SK-N-SH (cell line): ENCODE measurements at regions not wholly inside any gene's neighbourhood (a gene's known extent, or its start where the extent isn't known, plus 50 kb on each side); places are given as distances from the start of the nearest gene placed in this dataset.

Experiments used
- CTCF ChIA-PET: fragments of 300-600, 350-600 bp; formaldehyde crosslinking; extraction: SDS; loops from one replicate; lab custom pipeline; 2021; lab: Yijun Ruan, JAX
- POLR2A ChIA-PET: fragments of 350-600 bp; sonication (Branson Sonifier 250); formaldehyde crosslinking; extraction: SDS; loops from one replicate; lab custom pipeline; 2020; ENCODE audit warnings: antibody characterized with exemption, inconsistent platforms; lab: Yijun Ruan, JAX
- DNase-seq: peaks from one replicate; pipeline ENCODE4 v3.0.0; 2012
- H2AFZ ChIP-seq: fragments of 200-600 bp; sonication (generic); 2 replicates; pipeline ENCODE4 v1.8.1; 2016; ENCODE audit warnings: antibody characterized with exemption, mild to moderate bottlenecking, low read depth
- H3F3A ChIP-seq: fragments of 200-600 bp; sonication (generic); replicated peaks from 2 replicates; pipeline ENCODE3; 2016; ENCODE audit warnings: antibody characterized with exemption, mild to moderate bottlenecking; ENCODE audit not compliant: insufficient read depth
- H3K27ac ChIP-seq, 2 experiments: fragments of 200-500 bp in 1 of 2; fragments of 200-600 bp in 1 of 2; sonication (Bioruptor generic) in 1 of 2; sonication (generic), shearing (Covaris generic) in 1 of 2; 2 replicates each; pipeline versions ENCODE4 v1.5.1 to v1.6.1; 2014 to 2016; ENCODE audit warnings: low read depth in 2 of 2, inconsistent platforms in 1 of 2, low read length in 1 of 2, mild to moderate bottlenecking in 1 of 2, mixed read lengths in 1 of 2
- H3K27me3 ChIP-seq: fragments of 200-600 bp; sonication (generic), shearing (Covaris generic); 2 replicates; pipeline ENCODE4 v1.6.1; 2016; ENCODE audit warnings: mixed run types; ENCODE audit not compliant: insufficient read depth
- H3K36me3 ChIP-seq, 2 experiments: fragments of 200-500 bp in 1 of 2; fragments of 200-600 bp in 1 of 2; sonication (Bioruptor generic) in 1 of 2; sonication (generic) in 1 of 2; replicated peaks in 1 of 2; 2 replicates each; pipeline versions ENCODE3 to v1.5.1; 2014 to 2016; ENCODE audit warnings: low read length in 1 of 2, mild to moderate bottlenecking in 1 of 2; ENCODE audit not compliant: insufficient read depth in 2 of 2, control insufficient read depth in 1 of 2
- H3K4me1 ChIP-seq, 2 experiments: fragments of 200-500 bp in 1 of 2; fragments of 200-600 bp in 1 of 2; sonication (Bioruptor generic) in 1 of 2; sonication (generic), shearing (Covaris generic) in 1 of 2; 2 replicates each; pipeline versions ENCODE4 v1.5.1 to v1.6.1; 2014 to 2016; ENCODE audit warnings: low read depth in 1 of 2, low read length in 1 of 2, mixed run types in 1 of 2; ENCODE audit not compliant: insufficient read depth in 2 of 2, control insufficient read depth in 1 of 2
- H3K4me2 ChIP-seq: fragments of 200-600 bp; sonication (generic), shearing (Covaris generic); 2 replicates; pipeline ENCODE4 v1.6.1; 2017; ENCODE audit warnings: mixed run types
- H3K4me3 ChIP-seq, 2 experiments: fragments of 200-500 bp in 1 of 2; fragments of 200-600 bp in 1 of 2; sonication (Bioruptor generic) in 1 of 2; sonication (generic), shearing (Covaris generic) in 1 of 2; 2 replicates each; pipeline versions ENCODE4 v1.5.1 to v1.8.1; 2014 to 2016; ENCODE audit warnings: low read depth in 2 of 2, inconsistent platforms in 1 of 2, low read length in 1 of 2, mild to moderate bottlenecking in 1 of 2, mixed read lengths in 1 of 2, moderate library complexity in 1 of 2
- H3K79me2 ChIP-seq: fragments of 200-600 bp; sonication (generic); 2 replicates; pipeline ENCODE4 v1.8.1; 2017; ENCODE audit warnings: mild to moderate bottlenecking; ENCODE audit not compliant: insufficient read depth
- H3K9ac ChIP-seq: fragments of 200-600 bp; sonication (generic); 2 replicates; pipeline ENCODE4 v1.6.1; 2017; ENCODE audit warnings: mixed run types
- H3K9me2 ChIP-seq: fragments of 200-600 bp; sonication (generic); 2 replicates; pipeline ENCODE4 v1.6.1; 2017; ENCODE audit warnings: mixed run types
- H3K9me3 ChIP-seq: fragments of 200-600 bp; sonication (generic); 2 replicates; pipeline ENCODE4 v1.6.1; 2017; ENCODE audit warnings: mixed run types, mild to moderate bottlenecking, moderate library complexity
- H4K20me1 ChIP-seq: fragments of 200-600 bp; sonication (generic); 2 replicates; pipeline ENCODE4 v1.6.1; 2017; ENCODE audit warnings: mild to moderate bottlenecking, mixed run types; ENCODE audit not compliant: insufficient read depth
- EZH2phosphoT487 ChIP-seq: fragments of 200-600 bp; sonication (generic); IDR thresholded peaks from 2 replicates; pipeline ENCODE4 v1.6.1; 2017; ENCODE audit warnings: low read depth, mixed run types, mild to moderate bottlenecking, antibody characterized with exemption, moderate library complexity, borderline replicate concordance
- FOXM1 ChIP-seq: IDR thresholded peaks from 2 replicates; pipeline ENCODE4 v1.4.0; 2012; ENCODE audit warnings: low read depth, mild to moderate bottlenecking
- GATA2 ChIP-seq: sonication (generic); formaldehyde crosslinking; IDR thresholded peaks from 2 replicates; pipeline ENCODE4 v1.5.0; 2020; ENCODE audit warnings: mild to moderate bottlenecking, missing genetic modification reagents
- IRF3 ChIP-seq: fragments of 150-350 bp; IDR thresholded peaks from 2 replicates; pipeline ENCODE4 v1.6.1; 2016; ENCODE audit warnings: mild to moderate bottlenecking, low read depth, low read length
- MEF2A ChIP-seq: IDR thresholded peaks from 2 replicates; pipeline ENCODE4 v1.4.0; 2012; ENCODE audit warnings: low read depth, borderline replicate concordance
- NRF1 ChIP-seq: IDR thresholded peaks from 2 replicates; pipeline ENCODE4 v1.6.1; 2012; ENCODE audit warnings: low read depth, mild to moderate bottlenecking, low read length
- PBX3 ChIP-seq: IDR thresholded peaks from 2 replicates; pipeline ENCODE4; 2012
- RCOR1 ChIP-seq: fragments of 150-350 bp; IDR thresholded peaks from 2 replicates; pipeline ENCODE4 v1.6.1; 2017; ENCODE audit warnings: antibody characterized with exemption, low read length
- SMC3 ChIP-seq: IDR thresholded peaks from 2 replicates; pipeline ENCODE4 v1.6.1; 2012; ENCODE audit warnings: low read depth, low read length, improper control_type of control experiment
- TAF1 ChIP-seq: IDR thresholded peaks from 2 replicates; pipeline ENCODE4 v1.6.1; 2012; ENCODE audit warnings: low read depth, mild to moderate bottlenecking, low read length, moderate library complexity, borderline replicate concordance
- YY1 ChIP-seq: IDR thresholded peaks from 2 replicates; pipeline ENCODE4 v1.4.0; 2012; ENCODE audit warnings: low read depth, mild to moderate bottlenecking
- WGBS: methylation state at CpG from one replicate; pipeline ENCODE4 v1.1.6; 2017; ENCODE audit warnings: low lambda C conversion rate; 5-methylcytosine and 5-hydroxymethylcytosine counted together

- WGBS = 12% methylated on average over 2 of the region's 2 CpGs
- no peaks in the 10 kb centered on the region for H3K79me2 ChIP-seq
- ChIA-PET CTCF (interaction anchor here (1.1 kb wide), 1 partner anchor 10 kb away, joined by 3 read pairs; no protein-coding TSS in a partner anchor), POLR2A (no interaction called here)
- no peaks in the 10 kb centered on the region for H3K27me3 ChIP-seq
- H3F3A ChIP-seq = no peaks in the 10 kb centered on the region
- no peaks in the 10 kb centered on the region for H4K20me1 ChIP-seq
- no peak overlapping the region for H3K27ac ChIP-seq
- TF ChIP-seq IRF3 = no peak
- no peak for TF ChIP-seq NRF1
- no peak for TF ChIP-seq MEF2A
- TF ChIP-seq TAF1 = no peak
- TF ChIP-seq GATA2 (CRISPR knock-in tag) = no peak
- TF ChIP-seq FOXM1 = no peak
- TF ChIP-seq RCOR1 = no peak
- TF ChIP-seq YY1 = no peak
- TF ChIP-seq PBX3 = no peak
- TF ChIP-seq SMC3 = no peak
- H3K4me2 ChIP-seq = no peak overlapping the region
- H3K4me1 ChIP-seq = no peaks in the 10 kb centered on the region
- no peak overlapping the region for H3K9ac ChIP-seq
- no peaks in the 10 kb centered on the region for H3K36me3 ChIP-seq
- no peak overlapping the region for H2AFZ ChIP-seq
- no peaks in the 10 kb centered on the region for H3K9me2 ChIP-seq
- no peak overlapping the region for H3K4me3 ChIP-seq
- DNase-seq = no peak
- H3K9me3 ChIP-seq = no peaks in the 10 kb centered on the region
Observed at GRCh38 chr3:96711816-96712215, 102.6 kb upstream of the EPHA6 start.

- no peak for DNase-seq
- 3% methylated on average over 2 of the region's 2 CpGs for WGBS
- Histone ChIP-seq H4K20me1 (no peaks in the 10 kb centered on the region), H3K9me3 (no peaks in the 10 kb centered on the region)
- no peak for TF ChIP-seq EZH2phosphoT487
- TF ChIP-seq, all 33 proteins: peak for 0
- no peak overlapping the region for H2AFZ ChIP-seq
- no peaks in the 10 kb centered on the region for H3K9me2 ChIP-seq
- no peaks in the 10 kb centered on the region for H3K4me1 ChIP-seq
- H3K4me3 ChIP-seq = no peak overlapping the region
- H3K27me3 ChIP-seq = no peaks in the 10 kb centered on the region
- H3F3A ChIP-seq = no peaks in the 10 kb centered on the region
- no peaks in the 10 kb centered on the region for H3K36me3 ChIP-seq
- no peak overlapping the region for H3K9ac ChIP-seq
- no peaks in the 10 kb centered on the region for H3K79me2 ChIP-seq
- H3K4me2 ChIP-seq = no peak overlapping the region
- ChIA-PET POLR2A (no interaction called here), CTCF (interaction anchor here (1.1 kb wide), 1 partner anchor 11 kb away, joined by 3 read pairs; no protein-coding TSS in a partner anchor)
- no peak overlapping the region for H3K27ac ChIP-seq
Observed at GRCh38 chr3:96712792-96713191, 101.6 kb upstream of the EPHA6 start.
